ENCODE measurements at regions not wholly inside any gene's neighbourhood (a gene's known extent, or its start where the extent isn't known, plus 50 kb on each side); places are given as distances from the start of the nearest gene placed in this dataset.

GRCh38 chr21:19266636-19267035 is 863.1 kb upstream of the TMPRSS15 start:
- TF ChIP-seq EZH2phosphoT487 (IDR thresholded peaks at IDR 0.05; ENCODE audit: insufficient read depth, low read depth) (no peak), EZH2 (IDR thresholded peaks at IDR 0.05; ENCODE audit: insufficient read depth, poor library complexity, severe bottlenecking) (no peak)
